GM12864 (cell line): ENCODE measurements at regions not wholly inside any gene's neighbourhood (a gene's known extent, or its start where the extent isn't known, plus 50 kb on each side); places are given as distances from the start of the nearest gene placed in this dataset.

ENCODE experiments used
- DNase-seq: peaks from one replicate; pipeline ENCODE4 v3.0.0-alpha.2; 2011; ENCODE audit warnings: low read depth
- H3K4me3 ChIP-seq: 2 replicates; pipeline ENCODE4 v1.5.1; 2011; ENCODE audit warnings: mild to moderate bottlenecking, low read depth, low read length, control low read depth
- TF ChIP-seq, protein P1 (sequence below): IDR thresholded peaks from 2 replicates; pipeline ENCODE4 v1.5.1; 2011; ENCODE audit warnings: low read depth, mild to moderate bottlenecking, moderate library complexity, low read length, control low read depth, inconsistent platforms; ENCODE audit errors: missing control alignments

DNA sequence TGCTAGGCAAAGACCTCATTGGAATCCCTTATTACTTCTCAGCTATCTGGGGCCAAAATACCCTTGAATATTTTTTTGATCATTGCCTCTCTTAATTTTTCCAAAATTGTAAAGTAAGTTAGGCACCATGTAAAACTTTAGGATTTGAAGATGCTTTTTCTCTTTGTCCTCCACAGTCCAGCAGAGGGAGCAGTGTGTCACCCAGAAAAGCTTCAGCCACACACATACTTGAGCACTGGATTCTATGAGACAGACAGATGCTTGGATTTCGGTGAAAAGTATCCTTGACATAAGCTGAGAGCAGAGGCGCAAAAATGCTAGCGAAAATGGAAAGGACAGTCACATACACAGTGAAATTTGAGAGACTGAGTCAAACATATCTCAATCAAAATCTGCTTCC, 74.7 kb upstream of the KCNJ3 start:
- DNase-seq, result peak; percentile 1
- H3K4me3 ChIP-seq, result no peak overlapping the region
- TF ChIP-seq, protein P1, sequence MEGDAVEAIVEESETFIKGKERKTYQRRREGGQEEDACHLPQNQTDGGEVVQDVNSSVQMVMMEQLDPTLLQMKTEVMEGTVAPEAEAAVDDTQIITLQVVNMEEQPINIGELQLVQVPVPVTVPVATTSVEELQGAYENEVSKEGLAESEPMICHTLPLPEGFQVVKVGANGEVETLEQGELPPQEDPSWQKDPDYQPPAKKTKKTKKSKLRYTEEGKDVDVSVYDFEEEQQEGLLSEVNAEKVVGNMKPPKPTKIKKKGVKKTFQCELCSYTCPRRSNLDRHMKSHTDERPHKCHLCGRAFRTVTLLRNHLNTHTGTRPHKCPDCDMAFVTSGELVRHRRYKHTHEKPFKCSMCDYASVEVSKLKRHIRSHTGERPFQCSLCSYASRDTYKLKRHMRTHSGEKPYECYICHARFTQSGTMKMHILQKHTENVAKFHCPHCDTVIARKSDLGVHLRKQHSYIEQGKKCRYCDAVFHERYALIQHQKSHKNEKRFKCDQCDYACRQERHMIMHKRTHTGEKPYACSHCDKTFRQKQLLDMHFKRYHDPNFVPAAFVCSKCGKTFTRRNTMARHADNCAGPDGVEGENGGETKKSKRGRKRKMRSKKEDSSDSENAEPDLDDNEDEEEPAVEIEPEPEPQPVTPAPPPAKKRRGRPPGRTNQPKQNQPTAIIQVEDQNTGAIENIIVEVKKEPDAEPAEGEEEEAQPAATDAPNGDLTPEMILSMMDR, result peak; percentile 67

DNA sequence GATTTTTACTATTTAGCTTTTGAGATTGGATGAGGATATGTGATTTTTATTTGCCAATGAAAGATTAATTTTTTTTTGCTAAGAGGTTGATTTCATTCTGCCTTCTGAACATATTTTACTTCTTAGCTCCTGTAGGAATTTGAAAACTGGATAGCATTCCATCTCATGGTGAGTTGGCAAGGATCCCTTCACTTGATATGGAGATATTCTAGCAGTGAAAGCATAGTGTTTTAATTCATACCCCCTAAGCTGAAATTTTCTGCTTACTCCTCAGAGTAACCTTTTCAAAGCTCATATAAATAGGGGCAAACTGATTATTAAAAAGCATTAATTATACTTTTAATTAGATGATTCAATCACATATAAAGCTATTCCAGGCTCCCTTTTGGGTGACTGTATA, 61.0 kb upstream of the KCNJ3 start:
- TF ChIP-seq, protein P1, result no peak
- no peak for DNase-seq
- H3K4me3 ChIP-seq, result no peak overlapping the region

DNA sequence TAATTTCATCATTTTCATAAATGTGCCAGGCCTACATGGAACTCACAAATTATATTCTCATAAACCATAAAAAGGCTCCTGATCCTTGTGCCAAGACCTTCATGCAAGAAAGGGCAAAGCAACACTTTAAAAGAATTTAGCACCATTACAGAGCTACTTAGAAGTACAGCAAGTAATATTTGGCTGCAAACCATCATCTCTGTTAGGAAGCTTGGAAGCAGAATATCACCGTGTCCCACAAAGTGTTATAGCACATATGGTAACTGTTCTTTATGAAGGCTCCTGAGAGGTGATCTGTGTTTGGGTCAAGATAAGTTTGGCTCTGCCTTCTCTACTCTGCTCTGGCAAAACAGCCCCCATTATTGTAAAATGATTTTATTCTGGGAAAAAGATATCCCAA, 59.7 kb upstream of the KCNJ3 start:
- H3K4me3 ChIP-seq, result no peak overlapping the region
- DNase-seq, result no peak
- TF ChIP-seq, protein P1, result no peak

DNA sequence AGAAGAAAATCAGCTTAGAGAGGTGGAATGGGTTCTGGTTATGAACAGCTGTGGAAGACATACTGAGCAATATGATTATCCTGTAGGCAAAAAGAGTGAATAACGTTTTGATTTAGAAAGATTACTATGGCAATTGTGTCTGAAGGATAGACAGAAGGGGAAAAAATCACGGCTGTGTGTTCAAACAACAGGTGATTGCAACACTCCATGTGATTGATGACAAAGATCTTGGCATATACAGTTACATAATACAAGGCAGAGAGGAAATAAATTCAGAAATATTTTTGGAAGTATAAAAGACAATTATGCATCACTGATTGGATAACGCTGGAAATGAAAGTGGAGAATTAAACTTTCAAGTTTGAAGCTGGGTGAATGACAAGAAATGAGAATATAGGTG, 58.5 kb upstream of the KCNJ3 start:
- TF ChIP-seq, protein P1, result no peak
- DNase-seq, result no peak

More for the DNA sequence above, 58.5 kb upstream of the KCNJ3 start:
- no peak overlapping the region for H3K4me3 ChIP-seq
